SK-N-MC (cell line): ENCODE measurements at regions not wholly inside any gene's neighbourhood (a gene's known extent, or its start where the extent isn't known, plus 50 kb on each side); places are given as distances from the start of the nearest gene placed in this dataset.

Source experiments
- EZH2 ChIP-seq: fragments of 200-600 bp; sonication (generic); IDR thresholded peaks from one replicate; pipeline ENCODE4 v1.6.1; 2017; ENCODE audit warnings: antibody characterized with exemption
- FOXP2 ChIP-seq: optimal IDR thresholded peaks from 2 replicates; pipeline ENCODE3; 2011; ENCODE audit warnings: mild to moderate bottlenecking, moderate library complexity; ENCODE audit not compliant: insufficient read depth; ENCODE audit errors: extremely low read length, control extremely low read depth
- POLR2AphosphoS5 ChIP-seq: IDR thresholded peaks from 2 replicates; pipeline ENCODE4 v1.6.1; 2012; ENCODE audit warnings: mild to moderate bottlenecking, low read depth, low read length, borderline replicate concordance

DNA sequence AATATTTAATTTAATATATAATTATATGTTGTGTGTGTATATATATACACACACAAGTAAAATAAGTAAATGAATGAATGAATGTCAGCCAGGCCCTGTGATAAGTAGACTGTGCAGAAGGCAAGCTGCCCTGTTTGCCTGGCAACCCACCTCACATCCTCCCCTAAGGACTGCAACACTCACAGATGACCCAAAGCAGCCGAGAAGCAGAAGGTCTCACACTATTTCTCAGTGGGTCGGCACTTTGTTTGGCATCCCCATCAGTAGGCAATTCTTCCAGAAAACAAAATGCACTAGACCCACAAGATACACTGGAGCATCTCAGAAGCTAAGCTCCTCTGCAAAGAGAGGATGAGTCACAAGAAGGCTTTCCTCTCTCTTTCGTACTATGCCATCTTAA is 152.1 kb upstream of the GRAMD2B start:
- no peak for TF ChIP-seq EZH2
- TF ChIP-seq POLR2AphosphoS5: no peak
- no peak for TF ChIP-seq FOXP2
